Activated CD4-positive, alpha-beta T cell treated with anti-CD3 and anti-CD28 coated beads, Interleukin-2, amount 50 U/mL, for 1 hour (primary cell): ENCODE measurements at regions not wholly inside any gene's neighbourhood (a gene's known extent, or its start where the extent isn't known, plus 50 kb on each side); places are given as distances from the start of the nearest gene placed in this dataset.

Experiments
- DNase-seq: peaks from one replicate; pipeline ENCODE4 v3.0.0-alpha.2; 2020

DNA sequence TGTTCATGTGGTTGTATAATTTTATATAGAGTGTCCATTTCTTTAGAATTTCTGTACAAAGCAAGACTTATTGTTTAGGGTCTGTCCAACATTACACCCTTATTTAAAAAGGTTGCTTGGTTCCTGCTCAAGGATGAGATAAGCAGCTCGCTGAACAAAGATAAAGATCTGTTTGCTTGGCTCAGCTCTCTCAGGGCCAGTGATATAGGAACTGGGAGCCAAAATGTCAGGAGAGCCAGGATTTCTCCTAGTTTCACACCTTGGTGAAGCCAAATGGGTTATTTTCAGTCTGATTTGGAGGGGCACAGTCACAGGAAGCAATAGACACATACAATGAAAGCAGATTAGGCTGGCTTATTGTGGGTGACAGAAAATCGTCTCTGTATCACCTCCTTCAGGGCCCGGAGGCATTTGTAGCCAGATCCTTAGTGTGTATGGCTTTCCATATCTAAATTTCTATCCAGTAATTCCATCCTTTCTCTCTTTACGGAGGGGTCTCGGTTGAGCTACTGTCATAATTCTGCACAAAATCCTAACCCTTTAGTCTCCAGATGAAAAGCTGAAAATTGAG is 396.4 kb downstream of the TMEM232 start:
- no peak for DNase-seq

DNA sequence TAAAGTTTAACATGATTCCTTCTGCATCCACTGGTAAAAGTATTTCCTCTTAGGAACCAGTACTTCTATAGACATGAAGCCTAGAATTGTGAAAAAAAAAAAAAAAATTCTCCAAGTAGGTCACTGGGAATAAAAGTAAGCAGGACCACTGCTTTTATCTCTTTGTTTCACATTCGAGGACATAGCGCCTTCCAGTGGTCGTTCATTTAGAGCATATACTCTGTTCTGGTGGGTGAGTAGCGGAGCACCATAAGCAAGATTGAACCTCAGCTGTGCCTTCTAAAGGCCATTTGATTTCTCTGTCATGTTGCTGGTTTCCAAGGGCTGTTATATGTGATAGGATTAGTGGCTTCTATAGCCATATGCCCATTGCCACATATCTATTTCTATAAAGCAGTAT is 393.1 kb downstream of the TMEM232 start:
- no peak for DNase-seq

DNA sequence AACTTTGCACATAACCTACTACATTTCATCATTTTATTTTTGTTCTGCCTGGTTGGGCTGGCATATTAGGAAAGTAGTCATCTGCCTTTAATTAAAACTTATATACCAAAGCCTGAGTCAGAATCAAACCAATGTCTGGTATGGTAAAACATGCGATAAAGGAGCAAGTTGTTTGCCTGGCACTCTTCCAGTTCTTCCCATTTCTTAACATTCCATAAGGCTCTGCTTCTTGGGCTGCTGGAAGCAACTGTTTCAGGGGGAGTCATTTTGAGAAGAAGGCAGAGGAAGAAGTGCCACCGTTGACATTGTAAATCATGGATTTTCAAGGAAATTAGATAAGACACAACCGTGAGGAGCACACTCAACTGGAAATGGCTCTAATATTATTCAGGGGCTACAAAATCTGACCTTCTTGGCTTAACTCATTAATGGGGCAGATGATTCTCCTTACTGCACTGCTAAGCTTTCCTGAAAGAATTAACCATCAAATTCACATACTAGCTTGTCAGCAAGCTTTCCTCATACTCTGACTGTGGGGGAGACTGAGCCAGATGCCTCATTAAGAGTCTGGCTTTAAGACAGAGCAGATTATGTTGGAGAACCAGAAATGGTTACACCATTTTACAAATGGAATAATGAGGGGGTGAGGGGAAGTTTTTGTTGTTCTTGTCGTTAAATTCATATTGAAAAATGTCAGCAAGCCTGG is 391.0 kb downstream of the TMEM232 start:
- DNase-seq: no peak

DNA sequence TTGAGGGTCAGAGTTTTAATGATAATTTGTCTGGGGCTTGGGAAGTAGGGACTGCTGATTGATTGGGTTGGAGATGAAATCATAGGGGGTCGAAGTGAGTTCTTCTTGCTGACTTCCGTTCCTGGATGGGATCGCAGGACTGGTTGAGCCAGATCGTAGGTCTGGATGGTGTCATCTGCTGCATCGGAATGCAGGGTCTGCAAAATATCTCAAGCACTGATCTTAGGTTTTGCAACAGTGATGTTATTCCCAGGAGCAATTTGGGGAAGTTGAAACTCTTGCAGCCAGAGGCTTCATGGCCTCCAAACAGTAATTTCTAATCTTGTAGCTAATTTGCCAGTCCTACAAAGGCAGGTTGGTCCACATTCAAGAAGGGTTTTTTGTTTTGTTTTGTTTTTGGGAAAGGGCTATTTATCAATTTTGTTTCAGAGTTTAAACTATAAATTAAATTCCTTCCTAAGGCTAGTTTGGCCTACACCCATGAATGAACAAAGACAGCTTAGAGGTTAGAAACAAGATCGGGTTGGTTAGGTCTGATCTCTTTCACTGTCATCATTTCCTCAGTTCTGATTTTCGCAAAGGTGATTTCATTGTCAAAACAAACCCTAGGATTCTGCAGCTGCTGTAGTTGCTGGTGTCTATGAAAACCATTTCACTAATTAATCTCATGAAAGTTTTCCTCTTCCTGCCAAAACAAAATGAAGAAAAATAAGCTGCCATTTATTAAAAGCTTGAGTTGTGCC is 388.0 kb downstream of the TMEM232 start:
- DNase-seq: no peak

DNA sequence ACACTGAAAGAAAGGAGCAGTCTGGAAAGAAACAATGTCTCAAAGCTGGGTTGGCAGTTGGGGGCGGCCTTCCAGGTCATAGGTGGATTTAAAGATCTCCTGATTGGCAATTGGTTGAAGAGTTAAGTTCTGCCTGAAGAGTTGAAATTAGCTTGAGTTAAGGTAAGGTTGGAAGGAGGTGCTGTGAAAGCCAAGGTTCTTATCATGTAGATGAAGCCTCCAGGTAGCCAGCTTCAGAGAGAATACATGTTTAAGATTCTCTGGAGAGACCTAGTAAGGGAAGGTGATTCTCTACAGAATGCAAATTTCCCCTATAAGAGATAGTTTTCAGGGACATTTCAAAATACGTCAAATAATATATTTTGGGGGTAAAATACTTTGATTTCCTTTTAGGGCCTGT is 387.1 kb downstream of the TMEM232 start:
- no peak for DNase-seq

DNA sequence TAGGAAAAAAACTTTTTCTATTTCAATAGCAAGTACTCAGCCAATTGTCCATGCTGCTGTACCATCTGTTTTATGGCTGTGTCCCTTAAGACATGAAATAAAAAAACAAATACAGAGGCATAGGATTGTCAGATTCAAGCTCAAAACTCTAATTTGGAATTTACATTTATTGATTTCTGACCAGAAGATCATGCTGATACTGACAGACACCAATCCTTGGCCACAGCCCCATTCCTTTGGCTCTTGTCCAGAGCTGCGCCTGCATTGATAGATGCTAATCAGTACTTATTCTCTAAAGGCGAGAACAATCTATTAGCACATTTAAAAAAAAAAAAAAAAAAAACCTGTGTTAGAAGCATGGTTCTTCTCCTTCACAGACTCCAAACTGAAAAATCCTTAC is 384.6 kb downstream of the TMEM232 start:
- DNase-seq: no peak

DNA sequence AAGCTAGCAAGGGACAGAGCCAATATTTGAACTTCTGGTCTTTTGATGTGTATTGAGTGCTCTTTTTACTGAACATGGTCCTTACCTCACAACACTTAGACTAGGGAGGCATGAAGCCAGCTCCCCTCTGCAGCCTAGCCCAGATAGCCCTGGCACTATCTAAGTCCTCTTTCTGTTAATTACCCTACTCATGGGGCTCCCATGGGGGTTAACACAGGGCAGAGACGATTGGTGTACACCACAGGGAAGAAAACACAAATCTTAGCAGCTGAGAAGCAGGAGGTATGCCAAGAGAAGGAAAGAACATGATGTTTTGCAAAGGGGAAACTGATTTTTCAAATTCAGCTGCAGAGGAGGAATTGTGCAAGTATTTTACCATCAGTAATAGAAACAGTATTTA is 383.8 kb downstream of the TMEM232 start:
- no peak for DNase-seq

DNA sequence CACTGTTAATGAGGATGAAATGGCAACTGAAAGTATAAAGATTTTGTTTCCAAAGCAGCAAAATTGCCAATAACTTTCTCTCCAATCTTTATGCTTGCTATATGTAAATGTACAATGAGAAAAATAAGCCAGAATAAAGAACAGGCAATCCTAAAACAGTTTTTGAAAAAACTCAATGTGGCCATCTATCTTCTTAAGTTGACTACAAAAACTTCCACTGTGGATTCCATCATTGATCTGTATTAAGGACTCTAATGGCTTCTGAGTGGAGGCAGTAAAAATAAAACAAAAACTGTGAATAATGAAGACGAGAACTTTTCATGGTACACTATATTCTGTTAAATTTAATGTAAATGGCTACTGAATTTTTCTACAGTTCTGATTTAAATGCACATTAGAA is 382.9 kb downstream of the TMEM232 start:
- DNase-seq: no peak

DNA sequence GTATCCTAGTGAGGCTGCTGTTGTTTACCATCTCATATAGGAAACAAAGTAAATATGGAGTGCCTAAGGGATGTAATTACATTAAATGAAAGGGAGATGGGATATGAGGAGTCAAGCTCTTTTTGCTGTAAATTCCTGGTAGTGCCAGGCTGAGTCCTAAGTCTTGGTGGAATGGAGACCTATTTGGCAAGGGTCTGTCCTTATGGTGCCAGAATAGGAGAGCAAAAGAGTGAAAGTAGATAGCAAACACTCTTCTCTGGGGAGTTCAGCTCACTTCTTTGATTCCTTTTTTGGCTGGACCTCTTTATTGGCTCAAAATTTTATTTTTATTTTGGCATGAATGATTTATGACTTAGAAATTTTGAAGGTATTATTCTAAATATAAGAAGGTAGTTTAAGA is 380.8 kb downstream of the TMEM232 start:
- DNase-seq: no peak

DNA sequence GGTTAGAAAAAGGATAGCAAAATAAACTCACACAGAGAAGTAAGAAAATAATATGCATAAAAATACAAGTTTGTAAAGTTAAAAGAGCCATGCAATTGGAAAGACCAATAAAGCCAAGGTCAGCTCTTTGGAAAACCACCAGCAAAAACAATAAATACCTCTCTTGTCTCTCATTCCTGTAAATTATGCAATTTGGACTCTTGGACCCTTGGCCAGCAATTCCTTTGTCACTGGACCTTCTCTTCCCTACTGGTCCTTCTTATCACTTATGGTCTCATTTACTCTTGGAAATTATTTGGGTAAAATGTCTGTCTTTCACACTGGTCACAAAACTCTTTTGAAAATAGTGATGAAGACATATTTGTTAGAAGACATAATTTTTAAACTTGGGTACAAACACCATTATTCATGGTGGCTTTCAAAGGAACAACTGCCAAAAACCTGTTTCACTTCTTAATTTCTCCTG is 379.5 kb downstream of the TMEM232 start:
- DNase-seq: no peak

DNA sequence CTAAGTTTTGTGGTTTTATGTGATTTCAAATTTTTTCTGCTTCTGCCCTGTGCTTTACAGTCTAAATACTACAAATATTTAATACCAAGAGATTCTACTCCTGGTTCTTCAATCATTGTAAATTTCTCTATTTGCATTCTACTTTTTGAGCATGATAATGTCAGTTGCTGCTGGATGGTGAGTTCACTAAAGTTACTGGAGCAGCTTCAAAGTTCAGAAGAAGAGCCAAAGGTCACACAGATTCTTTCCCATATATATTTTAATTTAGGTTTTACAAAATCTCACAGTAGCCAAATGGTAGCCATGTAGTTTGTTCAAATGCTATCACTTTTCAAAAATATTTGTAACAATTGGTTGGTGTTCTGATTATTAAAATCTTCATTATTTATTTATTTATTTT is 378.7 kb downstream of the TMEM232 start:
- no peak for DNase-seq

DNA sequence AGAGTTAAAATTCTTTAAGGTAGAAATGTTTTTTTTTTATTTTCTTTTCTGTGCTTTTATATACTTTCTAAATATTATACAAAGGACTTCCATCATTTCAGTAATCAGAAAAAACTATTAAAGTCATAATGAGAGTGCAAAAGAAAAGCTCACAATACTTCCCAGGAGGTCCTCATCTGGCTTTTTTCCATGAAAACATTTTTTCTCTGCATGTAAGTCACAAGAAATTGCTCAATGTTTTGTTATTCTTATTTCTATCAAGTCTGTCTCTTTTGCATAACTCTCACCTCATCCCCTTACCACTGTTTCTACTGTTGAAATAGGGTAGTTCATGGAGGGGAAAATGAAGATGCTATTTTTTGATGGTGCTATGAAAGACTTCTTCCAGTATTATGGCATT is 375.0 kb downstream of the TMEM232 start:
- DNase-seq: no peak

DNA sequence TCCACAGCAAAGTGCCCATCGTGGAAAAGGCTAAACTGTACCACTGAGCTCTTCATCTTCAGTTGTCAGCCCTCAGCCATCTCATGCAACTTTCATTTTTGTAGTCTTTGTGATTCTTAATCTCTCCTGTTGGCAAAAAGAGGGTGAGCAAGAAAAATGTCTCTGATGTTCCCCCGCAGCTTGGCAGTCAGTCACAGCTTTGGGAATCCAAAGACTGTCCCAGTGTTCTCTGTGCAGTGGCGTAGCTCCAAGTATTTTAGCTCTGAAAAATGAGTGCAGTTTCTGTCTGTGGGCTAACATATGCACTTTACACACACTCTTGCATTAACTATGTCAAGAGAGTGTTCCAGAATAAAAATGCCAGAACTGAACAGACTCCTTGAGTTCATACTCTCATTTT is 372.2 kb downstream of the TMEM232 start:
- DNase-seq: no peak

DNA sequence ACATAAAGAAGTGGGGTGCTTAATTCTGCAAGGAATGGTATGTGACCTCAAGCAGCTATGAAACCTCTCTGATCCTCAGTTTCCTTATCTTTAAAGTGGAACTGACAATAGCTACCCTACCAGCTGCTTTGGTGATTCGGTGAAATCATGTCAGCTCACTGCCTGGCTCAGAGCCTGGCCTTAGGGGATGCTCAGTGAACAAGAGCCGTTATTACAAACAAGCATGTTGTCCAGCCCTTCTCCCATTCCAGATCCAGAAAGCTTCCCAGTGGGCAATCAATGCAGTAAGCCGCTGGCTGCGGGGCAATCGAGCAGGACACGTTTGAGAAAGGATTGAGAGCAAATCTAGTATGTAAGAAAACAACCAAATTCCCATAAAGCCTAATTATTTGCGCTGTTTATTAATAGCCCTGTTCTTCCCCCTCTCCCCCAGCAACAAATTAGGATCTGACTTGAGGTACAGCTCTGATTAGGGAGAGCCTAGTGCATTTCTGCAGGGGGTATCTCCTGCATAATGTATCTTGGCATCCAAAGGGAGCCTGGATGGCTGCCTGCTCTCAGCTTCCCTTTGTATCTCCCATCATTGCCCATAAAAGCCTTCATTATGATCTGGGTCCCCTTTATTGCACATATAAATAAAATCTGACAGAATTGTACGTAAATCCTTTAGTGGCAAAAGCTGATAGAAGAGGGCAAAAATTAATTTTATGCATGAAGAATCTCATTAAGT is 371.4 kb downstream of the TMEM232 start:
- DNase-seq: no peak

DNA sequence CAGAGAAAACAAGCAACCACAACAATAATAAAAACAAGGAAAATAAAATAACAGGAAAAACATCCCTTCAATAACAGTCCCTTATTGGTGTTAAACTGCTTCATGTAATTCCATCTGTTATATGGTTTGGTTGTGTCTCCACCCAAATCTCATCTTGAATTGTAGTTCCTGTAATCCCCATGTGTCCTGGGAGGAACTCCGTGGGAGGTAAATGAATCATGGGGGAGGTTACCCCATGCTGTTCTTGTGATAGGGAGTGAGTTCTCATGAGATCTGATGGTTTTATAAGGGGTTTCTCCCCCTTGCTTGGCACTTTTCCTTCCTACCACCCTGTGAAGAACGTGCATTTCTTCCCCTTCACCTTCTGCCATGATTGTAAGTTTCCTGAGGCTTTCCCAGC is 369.8 kb downstream of the TMEM232 start:
- DNase-seq: no peak

DNA sequence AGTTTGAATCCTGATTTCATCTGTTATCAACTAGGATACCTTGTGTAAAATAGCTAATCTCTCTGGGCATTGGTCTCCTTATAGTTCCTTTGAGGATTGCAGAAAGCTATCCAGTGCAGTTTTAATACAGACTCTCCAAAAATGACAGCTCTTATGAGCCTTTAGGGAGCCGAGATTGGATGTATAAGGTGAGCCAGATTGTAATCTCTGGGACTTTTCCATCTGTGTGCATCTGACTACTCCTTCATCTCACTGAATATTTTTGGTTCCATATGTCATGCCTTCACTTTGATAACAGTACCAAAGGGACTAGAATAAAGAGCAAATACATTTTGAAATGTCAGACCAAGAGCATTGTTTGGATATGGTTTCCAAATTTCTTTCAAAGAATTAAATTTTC is 367.2 kb downstream of the TMEM232 start:
- DNase-seq: no peak

DNA sequence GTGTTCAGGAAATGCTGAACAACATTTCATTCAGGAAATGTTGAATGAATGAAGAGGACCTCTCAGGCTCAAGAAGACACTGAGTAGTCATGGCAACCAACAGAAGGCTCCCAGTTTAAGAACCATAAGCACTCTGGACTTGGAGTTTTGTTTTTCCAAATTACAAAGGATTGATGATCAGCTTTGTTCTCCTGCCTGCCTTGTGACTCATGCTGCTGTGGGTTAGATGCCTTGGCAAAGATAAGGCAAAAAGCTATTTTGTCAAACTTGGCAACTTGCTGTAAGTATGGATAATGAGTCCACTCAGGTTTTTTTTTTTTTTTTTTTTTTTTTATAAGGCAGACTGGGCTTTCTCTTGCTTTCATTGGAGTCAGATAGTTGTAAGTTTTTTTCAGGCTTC is 365.0 kb downstream of the TMEM232 start:
- DNase-seq: no peak

DNA sequence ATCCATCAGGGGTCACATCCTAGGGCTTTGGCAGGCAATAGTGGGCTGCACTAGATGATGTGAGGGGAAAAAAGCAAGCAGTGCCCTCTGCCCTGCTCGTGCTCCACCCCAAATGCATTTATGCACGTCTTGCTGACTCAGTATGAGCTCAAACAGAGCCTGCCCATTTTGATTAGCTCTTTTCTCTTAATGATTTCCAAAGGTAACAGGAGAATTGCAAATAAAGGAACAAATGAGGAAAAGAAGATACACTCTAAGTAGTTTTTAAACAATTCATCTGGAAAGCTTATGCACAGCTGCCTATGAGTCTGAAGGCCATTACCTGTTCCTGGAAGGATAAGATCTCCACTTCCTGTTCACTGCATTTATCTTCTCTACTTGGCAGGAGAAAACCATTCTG is 364.2 kb downstream of the TMEM232 start:
- DNase-seq: no peak

DNA sequence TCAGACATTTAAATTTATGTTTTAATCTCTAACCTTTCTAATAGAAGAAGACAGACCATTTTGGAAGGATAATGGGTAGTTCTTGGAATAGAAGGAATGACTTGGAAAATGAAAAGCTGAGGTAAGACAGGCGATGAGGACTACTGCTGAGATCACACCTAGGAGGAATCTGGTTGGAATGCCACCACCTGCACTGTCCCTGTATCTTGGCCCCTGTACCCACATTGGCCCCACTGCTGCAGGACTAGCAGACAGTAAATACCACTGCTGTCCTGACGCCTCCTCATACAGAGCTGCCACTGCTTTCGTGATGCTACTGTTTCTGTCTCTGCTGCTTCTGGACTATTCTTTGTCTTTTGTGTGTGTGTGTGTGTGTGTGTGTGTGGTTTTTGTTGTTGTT is 359.8 kb downstream of the TMEM232 start:
- DNase-seq: no peak
